WTC11 (cell line): ENCODE measurements at regions not wholly inside any gene's neighbourhood (a gene's known extent, or its start where the extent isn't known, plus 50 kb on each side); places are given as distances from the start of the nearest gene placed in this dataset.

ENCODE experiments used
- FOXJ3 ChIP-seq: sonication (generic); formaldehyde crosslinking; IDR thresholded peaks from 2 replicates; pipeline ENCODE4 v1.9.0; 2021; ENCODE audit warnings: missing genetic modification reagents, mild to moderate bottlenecking, borderline replicate concordance
- FOXK1 ChIP-seq: sonication (generic); formaldehyde crosslinking; IDR thresholded peaks from 2 replicates; pipeline ENCODE4 v1.8.0; 2022; ENCODE audit warnings: mild to moderate bottlenecking, moderate library complexity, missing genetic modification reagents
- GABPB1 ChIP-seq: sonication (generic); formaldehyde crosslinking; IDR thresholded peaks from 2 replicates; pipeline ENCODE4 v1.8.1; 2023; ENCODE audit warnings: mild to moderate bottlenecking, missing genetic modification reagents
- SMAD4 ChIP-seq: sonication (generic); formaldehyde crosslinking; IDR thresholded peaks from 2 replicates; pipeline ENCODE4 v1.8.0; 2022; ENCODE audit warnings: mild to moderate bottlenecking, missing genetic modification reagents
- TF ChIP-seq, protein P1 (sequence below): fragments of 200-600 bp; IDR thresholded peaks from 2 replicates; pipeline ENCODE4 v1.8.0; 2022; ENCODE audit warnings: antibody characterized with exemption
- TF ChIP-seq, protein P2 (sequence below): sonication (generic); formaldehyde crosslinking; IDR thresholded peaks from 2 replicates; pipeline ENCODE4 v1.8.0; 2022; ENCODE audit warnings: mild to moderate bottlenecking, missing genetic modification reagents
- TF ChIP-seq, protein P3 (sequence below): sonication (generic); formaldehyde crosslinking; conservative IDR thresholded peaks from 2 replicates; pipeline ENCODE4 v1.8.1; 2023; ENCODE audit warnings: mild to moderate bottlenecking, low read depth, missing genetic modification reagents, moderate library complexity
- TF ChIP-seq, protein P4 (sequence below): sonication (generic); formaldehyde crosslinking; IDR thresholded peaks from 2 replicates; pipeline ENCODE4 v1.8.1; 2022; ENCODE audit warnings: mild to moderate bottlenecking, moderate library complexity, missing genetic modification reagents

DNA sequence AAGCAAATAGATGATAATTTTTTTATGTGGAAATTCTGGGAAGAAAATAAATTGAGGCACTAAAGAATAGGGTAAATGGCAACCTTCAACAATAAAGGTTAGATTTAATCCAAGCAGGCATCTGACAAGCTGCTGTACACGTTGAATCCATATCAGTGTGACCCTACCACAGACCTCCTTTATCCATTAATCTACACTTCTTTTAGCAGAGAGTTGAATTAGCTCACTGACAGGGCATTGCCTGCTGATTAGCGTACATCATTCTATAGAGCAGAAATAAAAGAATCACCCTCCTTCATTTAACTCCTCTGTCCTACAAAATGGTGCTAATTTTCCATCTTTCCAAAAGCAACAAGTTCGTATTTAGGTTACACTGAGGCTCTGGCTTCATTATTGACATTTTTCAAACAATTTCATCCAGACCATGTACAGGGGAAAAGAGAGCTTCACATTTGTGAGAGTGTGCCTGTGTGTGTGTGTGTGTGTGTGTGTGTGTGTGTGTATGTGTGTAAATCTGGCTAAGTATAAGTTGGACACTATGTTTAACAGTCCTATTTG is 356.0 kb downstream of the TFEC start:
- TF ChIP-seq GABPB1 (CRISPR knock-in tag): no peak
- TF ChIP-seq, protein P1, sequence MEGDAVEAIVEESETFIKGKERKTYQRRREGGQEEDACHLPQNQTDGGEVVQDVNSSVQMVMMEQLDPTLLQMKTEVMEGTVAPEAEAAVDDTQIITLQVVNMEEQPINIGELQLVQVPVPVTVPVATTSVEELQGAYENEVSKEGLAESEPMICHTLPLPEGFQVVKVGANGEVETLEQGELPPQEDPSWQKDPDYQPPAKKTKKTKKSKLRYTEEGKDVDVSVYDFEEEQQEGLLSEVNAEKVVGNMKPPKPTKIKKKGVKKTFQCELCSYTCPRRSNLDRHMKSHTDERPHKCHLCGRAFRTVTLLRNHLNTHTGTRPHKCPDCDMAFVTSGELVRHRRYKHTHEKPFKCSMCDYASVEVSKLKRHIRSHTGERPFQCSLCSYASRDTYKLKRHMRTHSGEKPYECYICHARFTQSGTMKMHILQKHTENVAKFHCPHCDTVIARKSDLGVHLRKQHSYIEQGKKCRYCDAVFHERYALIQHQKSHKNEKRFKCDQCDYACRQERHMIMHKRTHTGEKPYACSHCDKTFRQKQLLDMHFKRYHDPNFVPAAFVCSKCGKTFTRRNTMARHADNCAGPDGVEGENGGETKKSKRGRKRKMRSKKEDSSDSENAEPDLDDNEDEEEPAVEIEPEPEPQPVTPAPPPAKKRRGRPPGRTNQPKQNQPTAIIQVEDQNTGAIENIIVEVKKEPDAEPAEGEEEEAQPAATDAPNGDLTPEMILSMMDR: no peak
- no peak for TF ChIP-seq FOXJ3 (CRISPR knock-in tag)
- TF ChIP-seq FOXK1 (CRISPR knock-in tag): no peak
- TF ChIP-seq, protein P2, sequence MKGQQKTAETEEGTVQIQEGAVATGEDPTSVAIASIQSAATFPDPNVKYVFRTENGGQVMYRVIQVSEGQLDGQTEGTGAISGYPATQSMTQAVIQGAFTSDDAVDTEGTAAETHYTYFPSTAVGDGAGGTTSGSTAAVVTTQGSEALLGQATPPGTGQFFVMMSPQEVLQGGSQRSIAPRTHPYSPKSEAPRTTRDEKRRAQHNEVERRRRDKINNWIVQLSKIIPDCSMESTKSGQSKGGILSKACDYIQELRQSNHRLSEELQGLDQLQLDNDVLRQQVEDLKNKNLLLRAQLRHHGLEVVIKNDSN: no peak
- TF ChIP-seq, protein P3, sequence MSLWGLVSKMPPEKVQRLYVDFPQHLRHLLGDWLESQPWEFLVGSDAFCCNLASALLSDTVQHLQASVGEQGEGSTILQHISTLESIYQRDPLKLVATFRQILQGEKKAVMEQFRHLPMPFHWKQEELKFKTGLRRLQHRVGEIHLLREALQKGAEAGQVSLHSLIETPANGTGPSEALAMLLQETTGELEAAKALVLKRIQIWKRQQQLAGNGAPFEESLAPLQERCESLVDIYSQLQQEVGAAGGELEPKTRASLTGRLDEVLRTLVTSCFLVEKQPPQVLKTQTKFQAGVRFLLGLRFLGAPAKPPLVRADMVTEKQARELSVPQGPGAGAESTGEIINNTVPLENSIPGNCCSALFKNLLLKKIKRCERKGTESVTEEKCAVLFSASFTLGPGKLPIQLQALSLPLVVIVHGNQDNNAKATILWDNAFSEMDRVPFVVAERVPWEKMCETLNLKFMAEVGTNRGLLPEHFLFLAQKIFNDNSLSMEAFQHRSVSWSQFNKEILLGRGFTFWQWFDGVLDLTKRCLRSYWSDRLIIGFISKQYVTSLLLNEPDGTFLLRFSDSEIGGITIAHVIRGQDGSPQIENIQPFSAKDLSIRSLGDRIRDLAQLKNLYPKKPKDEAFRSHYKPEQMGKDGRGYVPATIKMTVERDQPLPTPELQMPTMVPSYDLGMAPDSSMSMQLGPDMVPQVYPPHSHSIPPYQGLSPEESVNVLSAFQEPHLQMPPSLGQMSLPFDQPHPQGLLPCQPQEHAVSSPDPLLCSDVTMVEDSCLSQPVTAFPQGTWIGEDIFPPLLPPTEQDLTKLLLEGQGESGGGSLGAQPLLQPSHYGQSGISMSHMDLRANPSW: no peak
- no peak for TF ChIP-seq SMAD4
- TF ChIP-seq, protein P4, sequence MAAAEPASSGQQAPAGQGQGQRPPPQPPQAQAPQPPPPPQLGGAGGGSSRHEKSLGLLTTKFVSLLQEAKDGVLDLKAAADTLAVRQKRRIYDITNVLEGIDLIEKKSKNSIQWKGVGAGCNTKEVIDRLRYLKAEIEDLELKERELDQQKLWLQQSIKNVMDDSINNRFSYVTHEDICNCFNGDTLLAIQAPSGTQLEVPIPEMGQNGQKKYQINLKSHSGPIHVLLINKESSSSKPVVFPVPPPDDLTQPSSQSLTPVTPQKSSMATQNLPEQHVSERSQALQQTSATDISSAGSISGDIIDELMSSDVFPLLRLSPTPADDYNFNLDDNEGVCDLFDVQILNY (CRISPR knock-in tag): no peak
